ENCODE measurements at regions not wholly inside any gene's neighbourhood (a gene's known extent, or its start where the extent isn't known, plus 50 kb on each side); places are given as distances from the start of the nearest gene placed in this dataset.

DNA sequence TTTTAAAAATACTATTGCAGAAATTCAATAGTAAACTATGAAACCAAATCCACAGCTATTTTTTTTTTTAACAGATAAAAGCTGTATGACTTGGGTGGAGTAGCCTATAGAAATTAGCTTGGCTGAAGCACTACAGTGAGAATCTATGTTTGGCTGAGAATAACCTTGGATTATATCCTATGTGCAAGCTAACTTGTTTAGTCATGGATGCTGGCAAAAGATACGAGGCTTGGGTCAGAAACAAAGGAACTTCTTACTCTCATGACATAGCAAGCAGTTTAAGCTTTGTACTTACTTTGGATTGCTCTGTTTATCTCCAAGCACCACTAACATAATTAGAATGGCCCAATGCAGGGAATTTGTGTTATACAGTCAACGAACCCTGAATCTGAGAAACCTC is 119.2 kb upstream of the GRID2 start:
- no peak for TF ChIP-seq FOXP2 (optimal IDR thresholded peaks at IDR 0.05; ENCODE audit: borderline replicate concordance, extremely low read depth, extremely low read length, insufficient read depth)
- no peak for TF ChIP-seq SIN3A (IDR thresholded peaks at IDR 0.05; ENCODE audit: borderline replicate concordance, insufficient read depth, low read length)
- TF ChIP-seq, protein P1, sequence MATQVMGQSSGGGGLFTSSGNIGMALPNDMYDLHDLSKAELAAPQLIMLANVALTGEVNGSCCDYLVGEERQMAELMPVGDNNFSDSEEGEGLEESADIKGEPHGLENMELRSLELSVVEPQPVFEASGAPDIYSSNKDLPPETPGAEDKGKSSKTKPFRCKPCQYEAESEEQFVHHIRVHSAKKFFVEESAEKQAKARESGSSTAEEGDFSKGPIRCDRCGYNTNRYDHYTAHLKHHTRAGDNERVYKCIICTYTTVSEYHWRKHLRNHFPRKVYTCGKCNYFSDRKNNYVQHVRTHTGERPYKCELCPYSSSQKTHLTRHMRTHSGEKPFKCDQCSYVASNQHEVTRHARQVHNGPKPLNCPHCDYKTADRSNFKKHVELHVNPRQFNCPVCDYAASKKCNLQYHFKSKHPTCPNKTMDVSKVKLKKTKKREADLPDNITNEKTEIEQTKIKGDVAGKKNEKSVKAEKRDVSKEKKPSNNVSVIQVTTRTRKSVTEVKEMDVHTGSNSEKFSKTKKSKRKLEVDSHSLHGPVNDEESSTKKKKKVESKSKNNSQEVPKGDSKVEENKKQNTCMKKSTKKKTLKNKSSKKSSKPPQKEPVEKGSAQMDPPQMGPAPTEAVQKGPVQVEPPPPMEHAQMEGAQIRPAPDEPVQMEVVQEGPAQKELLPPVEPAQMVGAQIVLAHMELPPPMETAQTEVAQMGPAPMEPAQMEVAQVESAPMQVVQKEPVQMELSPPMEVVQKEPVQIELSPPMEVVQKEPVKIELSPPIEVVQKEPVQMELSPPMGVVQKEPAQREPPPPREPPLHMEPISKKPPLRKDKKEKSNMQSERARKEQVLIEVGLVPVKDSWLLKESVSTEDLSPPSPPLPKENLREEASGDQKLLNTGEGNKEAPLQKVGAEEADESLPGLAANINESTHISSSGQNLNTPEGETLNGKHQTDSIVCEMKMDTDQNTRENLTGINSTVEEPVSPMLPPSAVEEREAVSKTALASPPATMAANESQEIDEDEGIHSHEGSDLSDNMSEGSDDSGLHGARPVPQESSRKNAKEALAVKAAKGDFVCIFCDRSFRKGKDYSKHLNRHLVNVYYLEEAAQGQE (IDR thresholded peaks at IDR 0.05; ENCODE audit: insufficient read depth in 1 of 2, low read depth in 2 of 2, low read length in 2 of 2): no peak
- TF ChIP-seq TAF1 (IDR thresholded peaks at IDR 0.05; ENCODE audit: borderline replicate concordance, insufficient read depth, low read length): no peak
- TF ChIP-seq POLR2AphosphoS5 (IDR thresholded peaks at IDR 0.05; ENCODE audit: low read depth, low read length): no peak

DNA sequence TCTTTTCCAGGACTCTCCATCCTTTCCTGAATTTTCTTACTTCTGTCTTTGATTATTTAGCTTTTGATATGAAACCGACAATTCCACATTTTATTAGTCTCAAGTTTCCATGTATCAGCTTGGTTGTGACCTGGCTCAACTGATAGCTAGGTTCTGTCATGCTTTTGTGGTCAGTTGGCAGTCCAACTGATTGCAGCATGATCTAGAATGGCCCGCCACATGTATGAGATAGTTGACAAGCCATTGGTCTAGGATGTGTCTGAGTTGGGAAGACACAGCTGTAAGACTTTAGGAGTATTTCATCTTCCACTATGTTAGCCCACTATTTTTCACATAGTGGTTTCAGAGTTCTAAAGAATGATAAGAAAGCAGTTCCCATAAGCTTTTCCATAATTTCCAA is 117.5 kb upstream of the GRID2 start:
- TF ChIP-seq SIN3A (IDR thresholded peaks at IDR 0.05; ENCODE audit: borderline replicate concordance, insufficient read depth, low read length): no peak
- TF ChIP-seq FOXP2 (optimal IDR thresholded peaks at IDR 0.05; ENCODE audit: borderline replicate concordance, extremely low read depth, extremely low read length, insufficient read depth): no peak
- no peak for TF ChIP-seq TAF1 (IDR thresholded peaks at IDR 0.05; ENCODE audit: borderline replicate concordance, insufficient read depth, low read length)
- TF ChIP-seq, protein P1 (IDR thresholded peaks at IDR 0.05; ENCODE audit: insufficient read depth in 1 of 2, low read depth in 2 of 2, low read length in 2 of 2): no peak
- TF ChIP-seq POLR2AphosphoS5 (IDR thresholded peaks at IDR 0.05; ENCODE audit: low read depth, low read length): no peak

DNA sequence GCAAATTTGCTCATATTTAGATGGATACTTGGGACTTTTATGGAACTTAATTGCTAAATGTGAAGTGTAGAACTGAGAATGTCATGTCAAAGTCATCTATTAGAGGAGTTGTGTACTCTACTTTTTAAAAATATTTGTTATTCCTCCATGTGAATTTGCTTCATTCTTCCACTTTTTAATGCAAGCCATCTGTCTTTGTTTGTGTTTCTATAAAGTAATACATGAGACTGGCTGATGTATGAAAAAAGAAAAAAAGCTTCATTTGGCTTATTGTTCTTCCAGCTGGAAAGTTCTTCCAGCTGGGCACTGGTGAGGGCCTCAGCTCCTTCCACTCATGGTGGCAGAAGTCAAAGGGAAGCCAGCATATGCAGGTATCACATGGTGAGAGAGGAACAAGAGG is 114.6 kb upstream of the GRID2 start:
- TF ChIP-seq FOXP2 (optimal IDR thresholded peaks at IDR 0.05; ENCODE audit: borderline replicate concordance, extremely low read depth, extremely low read length, insufficient read depth): no peak
- no peak for TF ChIP-seq TAF1 (IDR thresholded peaks at IDR 0.05; ENCODE audit: borderline replicate concordance, insufficient read depth, low read length)
- TF ChIP-seq POLR2AphosphoS5 (IDR thresholded peaks at IDR 0.05; ENCODE audit: low read depth, low read length): no peak
- TF ChIP-seq SIN3A (IDR thresholded peaks at IDR 0.05; ENCODE audit: borderline replicate concordance, insufficient read depth, low read length): no peak
- TF ChIP-seq, protein P1 (IDR thresholded peaks at IDR 0.05; ENCODE audit: insufficient read depth in 1 of 2, low read depth in 2 of 2, low read length in 2 of 2): no peak

DNA sequence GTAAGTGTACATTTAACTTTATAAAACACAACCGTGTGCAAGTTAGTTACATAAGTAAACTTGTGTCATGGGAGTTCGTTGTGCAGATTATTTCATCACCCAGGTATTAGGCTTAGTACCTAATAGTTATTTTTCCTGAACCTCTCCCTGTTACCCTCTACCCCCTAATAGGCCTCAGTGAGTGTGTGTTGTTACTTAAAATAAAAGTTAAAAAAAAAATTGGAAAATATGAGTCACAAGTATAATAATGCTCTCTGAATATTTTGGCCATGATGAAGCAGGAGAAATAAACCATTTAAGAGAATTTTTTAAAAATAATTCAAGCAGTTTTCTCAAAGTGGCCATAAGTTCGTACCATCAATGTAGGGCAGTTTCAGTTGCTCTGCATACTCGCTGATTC is 105.1 kb upstream of the GRID2 start:
- TF ChIP-seq, protein P1 (IDR thresholded peaks at IDR 0.05; ENCODE audit: insufficient read depth in 1 of 2, low read depth in 2 of 2, low read length in 2 of 2): no peak
- TF ChIP-seq TAF1 (IDR thresholded peaks at IDR 0.05; ENCODE audit: borderline replicate concordance, insufficient read depth, low read length) (no peak), POLR2AphosphoS5 (IDR thresholded peaks at IDR 0.05; ENCODE audit: low read depth, low read length) (no peak), FOXP2 (optimal IDR thresholded peaks at IDR 0.05; ENCODE audit: borderline replicate concordance, extremely low read depth, extremely low read length, insufficient read depth) (no peak), SIN3A (IDR thresholded peaks at IDR 0.05; ENCODE audit: borderline replicate concordance, insufficient read depth, low read length) (no peak)

DNA sequence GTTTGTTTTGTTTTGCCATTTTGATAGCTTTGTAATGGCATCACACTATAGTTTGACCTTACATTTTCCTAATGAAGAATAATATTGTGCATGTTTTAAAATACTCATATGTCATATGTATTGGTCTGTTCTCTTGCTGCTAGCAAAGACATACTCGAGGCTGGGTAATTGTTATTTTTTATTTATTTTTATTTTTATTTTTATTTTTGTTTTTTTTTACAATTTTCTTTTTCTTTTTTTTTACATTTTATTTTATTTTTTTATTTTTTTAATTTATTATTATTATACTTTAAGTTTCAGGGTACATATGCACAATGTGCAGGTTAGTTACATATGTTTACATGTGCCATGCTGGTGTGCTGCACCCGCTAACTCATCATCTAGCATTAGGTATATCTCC is 104.6 kb upstream of the GRID2 start:
- no peak for TF ChIP-seq TAF1 (IDR thresholded peaks at IDR 0.05; ENCODE audit: borderline replicate concordance, insufficient read depth, low read length)
- TF ChIP-seq, protein P1 (IDR thresholded peaks at IDR 0.05; ENCODE audit: insufficient read depth in 1 of 2, low read depth in 2 of 2, low read length in 2 of 2): no peak
- no peak for TF ChIP-seq FOXP2 (optimal IDR thresholded peaks at IDR 0.05; ENCODE audit: borderline replicate concordance, extremely low read depth, extremely low read length, insufficient read depth)
- no peak for TF ChIP-seq POLR2AphosphoS5 (IDR thresholded peaks at IDR 0.05; ENCODE audit: low read depth, low read length)
- no peak for TF ChIP-seq SIN3A (IDR thresholded peaks at IDR 0.05; ENCODE audit: borderline replicate concordance, insufficient read depth, low read length)
